Right atrium auricular region (tissue), 2 donors: ENCODE measurements at regions not wholly inside any gene's neighbourhood (a gene's known extent, or its start where the extent isn't known, plus 50 kb on each side); places are given as distances from the start of the nearest gene placed in this dataset.
"Not testable (repeated sequence)": the region's sequence is repeated elsewhere in the genome, so short reads cannot be mapped to it uniquely, and the experiment has no call there.

ENCODE experiments used
- DNase-seq: peaks from one replicate; pipeline ENCODE4 v3.0.0-alpha.2; 2019; ENCODE audit warnings: low spot score
- H3K27ac ChIP-seq, 2 donors: fragments of 200-600 bp; sonication (generic); 1 replicate in 1 of 2; 2 replicates in 1 of 2; pipeline ENCODE4 v1.5.1; 2016 to 2019
- H3K27me3 ChIP-seq, 2 donors: fragments of 200-600 bp; sonication (generic); one replicate each; pipeline versions ENCODE4 v1.5.1 to v1.6.0; 2017 to 2019
- H3K36me3 ChIP-seq: fragments of 200-600 bp; sonication (generic); one replicate; pipeline ENCODE4 v1.5.1; 2016
- H3K4me1 ChIP-seq, 2 donors: fragments of 200-600 bp; sonication (generic); one replicate each; pipeline versions ENCODE4 v1.5.1 to v1.6.0; 2017 to 2019
- H3K4me3 ChIP-seq, 2 donors: fragments of 200-600 bp; sonication (generic); 1 replicate in 1 of 2; 2 replicates in 1 of 2; pipeline ENCODE4 v1.5.1; 2017 to 2019; ENCODE audit warnings: mild to moderate bottlenecking in 1 of 2, moderate library complexity in 1 of 2
- H3K9me3 ChIP-seq, 2 donors: fragments of 200-600 bp; sonication (generic); one replicate each; pipeline ENCODE4 v1.5.1; 2019
- TF ChIP-seq, protein P1 (sequence below), 2 donors: fragments of 200-600 bp; sonication (generic); IDR thresholded peaks; one replicate each; pipeline ENCODE4 v1.5.1; 2019; ENCODE audit warnings: antibody characterized with exemption in 2 of 2

DNA sequence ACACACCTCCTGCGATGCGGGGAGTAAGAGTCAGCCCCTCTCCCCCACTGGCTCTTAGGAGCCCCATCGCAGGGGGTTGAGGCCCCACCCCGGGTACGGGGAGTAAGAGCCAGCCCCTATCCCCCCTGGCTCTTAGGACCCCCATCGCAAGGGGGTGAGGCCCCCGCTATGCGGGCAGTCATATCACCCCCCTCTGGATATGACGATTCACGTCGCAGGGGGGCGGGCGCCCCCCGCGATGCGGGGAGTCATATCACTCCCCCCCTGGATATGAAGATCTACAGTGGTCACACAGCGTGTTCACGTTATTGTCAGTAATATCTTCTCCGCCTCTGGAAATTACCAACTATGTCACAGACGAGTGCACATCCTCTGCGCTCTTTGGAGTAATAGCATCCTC, 61.1 kb downstream of the DEFB131A start:
- not testable (repeated sequence) for H3K36me3 ChIP-seq, DNase-seq, H3K4me1 ChIP-seq

GRCh38 chr4:9506672-9507071, 62.5 kb downstream of the DEFB131A start:
- not testable (repeated sequence) for H3K9me3 ChIP-seq, H3K27me3 ChIP-seq, H3K27ac ChIP-seq, DNase-seq, H3K36me3 ChIP-seq, H3K4me1 ChIP-seq, H3K4me3 ChIP-seq

More for the DNA sequence above, 61.1 kb downstream of the DEFB131A start:
- not testable (repeated sequence) for H3K27me3 ChIP-seq, H3K27ac ChIP-seq, H3K4me3 ChIP-seq, H3K9me3 ChIP-seq

DNA sequence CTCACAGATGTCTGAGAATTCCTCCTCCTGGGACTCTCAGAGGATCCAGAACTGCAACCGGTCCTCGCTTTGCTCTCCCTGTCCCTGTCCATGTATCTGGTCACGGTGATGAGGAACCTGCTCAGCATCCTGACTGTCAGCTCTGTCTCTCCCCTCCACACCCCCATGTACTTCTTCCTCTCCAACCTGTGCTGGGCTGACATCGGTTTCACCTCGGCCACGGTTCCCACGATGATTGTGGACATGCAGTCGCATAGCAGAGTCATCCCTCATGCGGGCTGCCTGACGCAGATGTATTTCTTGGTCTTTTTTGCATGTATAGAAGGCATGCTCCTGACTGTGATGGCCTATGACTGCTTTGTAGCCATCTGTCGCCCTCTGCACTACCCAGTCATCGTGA, 68.7 kb downstream of the DEFB131A start:
- not testable (repeated sequence) for DNase-seq, H3K9me3 ChIP-seq, H3K27me3 ChIP-seq, H3K4me3 ChIP-seq, H3K27ac ChIP-seq, H3K36me3 ChIP-seq, H3K4me1 ChIP-seq

- H3K4me3 ChIP-seq, H3K27ac ChIP-seq, H3K9me3 ChIP-seq, H3K27me3 ChIP-seq, DNase-seq, H3K36me3 ChIP-seq, H3K4me1 ChIP-seq: not testable (repeated sequence)
Measured at GRCh38 chr4:9519631-9520030, 75.4 kb downstream of the DEFB131A start.

DNA sequence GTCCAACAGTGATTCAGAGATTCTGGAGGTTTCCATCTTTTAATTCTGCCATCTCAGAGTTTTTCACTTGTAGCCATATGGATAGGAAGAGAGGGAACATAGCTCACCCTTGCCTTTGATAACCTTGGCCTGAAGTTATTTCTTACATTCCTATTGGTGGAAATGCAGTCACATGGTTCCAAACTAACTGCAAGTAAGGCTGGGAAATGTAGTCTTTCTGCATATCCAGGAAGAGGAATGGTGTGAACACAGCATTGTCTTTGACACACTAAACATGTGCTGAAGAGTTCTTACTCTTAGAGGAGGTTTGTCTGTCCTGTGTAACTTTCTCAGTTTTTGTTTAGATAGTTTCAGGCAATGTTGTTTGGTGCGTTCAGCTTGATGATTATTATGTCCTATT, 78.7 kb downstream of the DEFB131A start:
- H3K36me3 ChIP-seq, DNase-seq, H3K9me3 ChIP-seq, H3K4me1 ChIP-seq, H3K27ac ChIP-seq, H3K4me3 ChIP-seq, H3K27me3 ChIP-seq: not testable (repeated sequence)

GRCh38 chr4:9524406-9524805, 80.2 kb downstream of the DEFB131A start:
- H3K4me1 ChIP-seq, H3K36me3 ChIP-seq, H3K27me3 ChIP-seq, H3K4me3 ChIP-seq, H3K9me3 ChIP-seq, H3K27ac ChIP-seq, DNase-seq: not testable (repeated sequence)

- peak overlapping the region; percentile 43 to 57 for H3K4me3 ChIP-seq
- TF ChIP-seq, protein P1, sequence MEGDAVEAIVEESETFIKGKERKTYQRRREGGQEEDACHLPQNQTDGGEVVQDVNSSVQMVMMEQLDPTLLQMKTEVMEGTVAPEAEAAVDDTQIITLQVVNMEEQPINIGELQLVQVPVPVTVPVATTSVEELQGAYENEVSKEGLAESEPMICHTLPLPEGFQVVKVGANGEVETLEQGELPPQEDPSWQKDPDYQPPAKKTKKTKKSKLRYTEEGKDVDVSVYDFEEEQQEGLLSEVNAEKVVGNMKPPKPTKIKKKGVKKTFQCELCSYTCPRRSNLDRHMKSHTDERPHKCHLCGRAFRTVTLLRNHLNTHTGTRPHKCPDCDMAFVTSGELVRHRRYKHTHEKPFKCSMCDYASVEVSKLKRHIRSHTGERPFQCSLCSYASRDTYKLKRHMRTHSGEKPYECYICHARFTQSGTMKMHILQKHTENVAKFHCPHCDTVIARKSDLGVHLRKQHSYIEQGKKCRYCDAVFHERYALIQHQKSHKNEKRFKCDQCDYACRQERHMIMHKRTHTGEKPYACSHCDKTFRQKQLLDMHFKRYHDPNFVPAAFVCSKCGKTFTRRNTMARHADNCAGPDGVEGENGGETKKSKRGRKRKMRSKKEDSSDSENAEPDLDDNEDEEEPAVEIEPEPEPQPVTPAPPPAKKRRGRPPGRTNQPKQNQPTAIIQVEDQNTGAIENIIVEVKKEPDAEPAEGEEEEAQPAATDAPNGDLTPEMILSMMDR (IDR thresholded peaks at IDR 0.05) = peak; percentile 94 to 98
- H3K27me3 ChIP-seq, H3K9me3 ChIP-seq, H3K36me3 ChIP-seq, H3K27ac ChIP-seq, H3K4me1 ChIP-seq: not testable (repeated sequence)
- peak; percentile 69 for DNase-seq
Measured at GRCh38 chr4:9532134-9532862, 88.1 kb downstream of the DEFB131A start.

DNA sequence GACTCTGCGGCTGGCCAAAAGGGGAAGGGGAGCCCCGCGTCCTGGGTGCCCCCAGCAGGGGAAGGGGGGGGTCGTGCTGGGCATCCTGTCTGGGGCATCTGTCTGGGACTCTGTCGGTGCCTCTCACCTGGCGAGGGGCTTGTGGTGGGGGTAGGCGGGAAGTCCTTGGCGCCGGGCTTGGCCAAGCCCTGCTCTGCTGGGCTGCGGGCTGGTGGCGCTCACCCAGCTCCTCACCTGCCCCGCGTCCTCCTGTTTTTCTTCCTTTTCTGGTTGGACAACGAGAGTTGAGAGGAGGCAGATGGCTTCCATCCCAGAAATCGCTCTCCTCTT, 88.6 kb downstream of the DEFB131A start:
- H3K27ac ChIP-seq, H3K36me3 ChIP-seq, H3K27me3 ChIP-seq, H3K4me1 ChIP-seq, DNase-seq, H3K9me3 ChIP-seq: not testable (repeated sequence)
- peak overlapping the region; percentile 43 to 57 for H3K4me3 ChIP-seq

- not testable (repeated sequence) for H3K27me3 ChIP-seq, H3K4me3 ChIP-seq, DNase-seq, H3K9me3 ChIP-seq, H3K36me3 ChIP-seq, H3K4me1 ChIP-seq, H3K27ac ChIP-seq
Measured at GRCh38 chr4:9537101-9537500, 92.9 kb downstream of the DEFB131A start.

DNA sequence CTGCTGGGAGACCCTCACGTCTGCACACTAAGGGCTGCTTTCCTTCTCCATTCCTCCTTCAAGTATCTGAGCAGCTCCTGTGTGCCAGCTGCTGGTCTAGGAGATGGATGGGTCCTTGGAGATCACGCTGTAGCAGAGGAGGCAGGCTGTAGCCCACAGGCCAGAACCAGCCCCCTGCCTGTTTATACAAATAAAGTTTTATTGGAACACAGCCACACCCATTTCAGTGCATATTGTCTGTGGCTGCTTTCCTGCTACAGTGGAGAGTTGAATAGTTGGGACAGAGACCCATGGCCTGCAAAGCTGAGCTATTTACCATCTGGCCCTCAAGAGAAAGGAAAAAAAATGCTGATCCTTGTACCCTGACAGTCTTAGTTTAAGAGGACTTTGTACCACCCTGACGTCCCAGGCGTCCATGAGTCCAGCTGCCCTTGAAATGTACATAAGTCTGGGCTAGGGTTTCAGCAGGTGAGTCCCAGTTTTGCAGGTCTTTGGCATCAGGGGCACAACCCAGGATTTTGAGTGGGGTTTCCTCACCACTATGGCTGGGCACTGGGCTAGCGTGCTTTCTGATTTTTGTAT, 95.8 kb downstream of the DEFB131A start:
- H3K4me3 ChIP-seq, DNase-seq: not testable (repeated sequence)

DNA sequence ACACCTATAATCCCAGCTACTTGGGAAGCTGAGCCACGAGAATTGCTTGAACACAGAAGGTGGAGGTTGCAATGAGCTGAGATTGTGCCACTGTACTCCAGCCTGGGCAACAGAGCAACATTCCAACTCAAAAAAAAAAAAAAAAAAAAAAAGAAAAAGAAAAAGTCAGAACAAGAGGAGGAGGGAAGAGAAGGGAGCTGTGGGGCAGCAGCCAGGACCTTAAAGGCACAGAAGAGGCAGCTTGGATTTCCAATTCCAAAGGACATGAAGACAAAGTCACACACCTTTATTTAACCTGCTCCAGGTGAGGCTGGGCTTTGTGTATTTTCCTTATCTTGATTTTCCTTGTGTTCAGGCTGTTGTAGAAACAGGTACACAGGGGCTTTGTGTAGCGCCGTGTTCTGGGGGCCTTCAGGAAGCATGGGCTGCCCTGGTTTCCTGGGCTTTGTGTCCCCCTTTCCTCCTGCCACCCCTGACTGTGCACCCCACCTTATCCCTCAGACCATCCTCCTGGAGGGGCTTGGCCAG, 97.2 kb downstream of the DEFB131A start:
- not testable (repeated sequence) for H3K4me3 ChIP-seq, H3K4me1 ChIP-seq, H3K9me3 ChIP-seq, H3K36me3 ChIP-seq, H3K27me3 ChIP-seq, H3K27ac ChIP-seq, DNase-seq

More for the DNA sequence above, 95.8 kb downstream of the DEFB131A start:
- H3K36me3 ChIP-seq, H3K9me3 ChIP-seq, H3K4me1 ChIP-seq, H3K27ac ChIP-seq, H3K27me3 ChIP-seq: not testable (repeated sequence)

DNA sequence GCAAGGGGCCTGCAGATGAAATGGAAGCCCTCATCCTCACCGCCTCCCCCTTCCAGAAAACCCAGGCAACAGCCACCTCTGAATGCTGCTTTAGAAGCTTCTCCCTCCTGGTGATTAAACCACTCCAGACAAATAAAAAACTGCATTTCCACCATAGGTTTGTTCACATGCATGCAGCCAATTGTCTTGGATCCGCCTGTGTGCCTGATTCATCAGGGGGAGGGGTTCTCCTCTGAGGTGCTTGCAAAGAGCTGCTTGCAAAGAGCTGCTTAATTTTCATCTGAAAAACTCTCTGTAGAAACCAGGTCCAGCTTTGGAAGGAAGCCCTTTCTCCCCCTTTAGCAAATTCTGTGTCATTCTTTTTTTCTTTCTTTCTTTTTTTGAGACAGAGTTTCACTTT, 100.6 kb downstream of the DEFB131A start:
- H3K9me3 ChIP-seq, H3K27me3 ChIP-seq, DNase-seq, H3K27ac ChIP-seq, H3K36me3 ChIP-seq, H3K4me3 ChIP-seq, H3K4me1 ChIP-seq: not testable (repeated sequence)

- H3K27ac ChIP-seq, H3K4me1 ChIP-seq, H3K27me3 ChIP-seq, H3K36me3 ChIP-seq, H3K4me3 ChIP-seq, H3K9me3 ChIP-seq, DNase-seq: not testable (repeated sequence)
Measured at GRCh38 chr4:9547470-9547869, 103.3 kb downstream of the DEFB131A start.

DNA sequence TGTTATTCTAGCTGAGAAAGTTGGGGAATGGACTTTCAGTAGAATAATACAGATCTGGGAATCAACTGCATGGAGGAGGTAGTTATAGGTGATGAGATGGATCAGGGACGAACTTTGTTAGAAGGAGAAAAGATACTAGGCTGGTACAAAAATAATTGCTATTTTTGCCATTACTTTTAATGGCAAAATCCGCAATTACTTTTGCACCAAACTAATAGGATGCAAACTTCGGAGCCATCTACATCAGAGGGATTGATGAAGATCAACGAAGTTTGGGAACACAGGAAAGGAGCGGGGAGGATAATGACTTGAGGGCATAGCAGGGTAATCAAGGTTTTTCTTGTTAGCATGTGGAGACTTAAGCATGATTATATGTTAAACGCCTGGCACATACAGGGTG, 111.9 kb downstream of the DEFB131A start:
- H3K4me1 ChIP-seq, DNase-seq, H3K27ac ChIP-seq, H3K27me3 ChIP-seq, H3K36me3 ChIP-seq, H3K4me3 ChIP-seq, H3K9me3 ChIP-seq: not testable (repeated sequence)
